T-helper 1 cell treated with Interleukin-12 subunit alpha and Interleukin-12 subunit beta and Interleukin-4 antibody, amounts not matched to agents 30 μg/mL and 1 μg/mL, for 36 hours (primary cell): ENCODE measurements at regions not wholly inside any gene's neighbourhood (a gene's known extent, or its start where the extent isn't known, plus 50 kb on each side); places are given as distances from the start of the nearest gene placed in this dataset.
"Not testable (repeated sequence)": the region's sequence is repeated elsewhere in the genome, so short reads cannot be mapped to it uniquely, and the experiment has no call there.

Experiments
- H3K27ac Mint-ChIP-seq: one replicate; pipeline ENCODE4 v1.8.0; 2021; ENCODE audit warnings: mild to moderate bottlenecking, mixed read lengths
- H3K27me3 Mint-ChIP-seq: one replicate; pipeline ENCODE4 v1.8.0; 2021; ENCODE audit warnings: low read depth, mixed read lengths
- H3K36me3 Mint-ChIP-seq: one replicate; pipeline ENCODE4 v1.8.0; 2021; ENCODE audit warnings: low read depth, mixed read lengths
- H3K4me1 Mint-ChIP-seq: one replicate; pipeline ENCODE4 v1.8.0; 2021; ENCODE audit warnings: low read depth, mixed read lengths
- H3K4me3 Mint-ChIP-seq: one replicate; pipeline ENCODE4 v1.8.0; 2021; ENCODE audit warnings: mild to moderate bottlenecking, moderate library complexity, mixed read lengths
- H3K9me3 Mint-ChIP-seq: one replicate; pipeline ENCODE4 v1.8.0; 2021; ENCODE audit warnings: mixed read lengths

DNA sequence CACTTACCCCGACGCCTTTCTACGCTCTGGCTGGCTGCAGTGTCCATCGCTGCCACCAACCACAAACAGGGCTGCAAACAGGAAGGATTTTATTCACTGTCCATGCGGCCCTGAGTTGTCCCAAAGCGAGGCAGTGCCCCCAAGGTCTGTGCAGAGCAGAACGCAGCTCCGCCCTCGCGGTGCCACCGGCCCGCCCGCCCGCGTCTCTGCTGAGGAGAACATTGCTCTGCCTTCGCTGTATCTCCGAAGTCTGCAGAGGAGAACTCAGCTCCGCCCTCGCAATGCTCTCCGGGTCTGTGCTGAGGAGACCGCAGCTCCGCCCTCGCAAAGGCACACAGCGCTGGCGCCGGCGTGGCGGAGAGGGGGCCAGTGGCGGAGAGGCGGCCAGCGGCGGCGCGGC, 645.1 kb downstream of the FAM72C start:
- H3K4me3 Mint-ChIP-seq, H3K4me1 Mint-ChIP-seq, H3K27ac Mint-ChIP-seq, H3K27me3 Mint-ChIP-seq, H3K9me3 Mint-ChIP-seq, H3K36me3 Mint-ChIP-seq: not testable (repeated sequence)

- Mint-ChIP-seq H3K27ac (peak overlapping the region; percentile 8), H3K9me3 (peaks cover 25% of the 10 kb centered on the region)
- H3K4me3 Mint-ChIP-seq, H3K36me3 Mint-ChIP-seq, H3K4me1 Mint-ChIP-seq, H3K27me3 Mint-ChIP-seq: not testable (repeated sequence)
These were observed 660.6 kb downstream of the FAM72C start for GRCh38 chr1:143311154-143311553.
